NCI-H146 treated with DMSO at 0.1 percent for 48 hours (cell line): ENCODE measurements at regions not wholly inside any gene's neighbourhood (a gene's known extent, or its start where the extent isn't known, plus 50 kb on each side); places are given as distances from the start of the nearest gene placed in this dataset.

Experiments used
- DNase-seq: peaks from one replicate; lab custom pipeline; 2025; ENCODE audit not compliant: unreplicated experiment; lab: John Stamatoyannopoulos, UW

- peak; percentile 31 for DNase-seq
Measured at GRCh38 chr3:30259730-30260129, 346.7 kb upstream of the TGFBR2 start.

GRCh38 chr3:30260762-30261161 is 345.6 kb upstream of the TGFBR2 start:
- DNase-seq = no peak

GRCh38 chr3:30263238-30263924 is 343.0 kb upstream of the TGFBR2 start:
- no peak for DNase-seq

- no peak for DNase-seq
Measured at GRCh38 chr3:30263925-30264313, 342.5 kb upstream of the TGFBR2 start.

- no peak for DNase-seq
Measured at GRCh38 chr3:30266524-30266923, 339.9 kb upstream of the TGFBR2 start.

- no peak for DNase-seq
Measured at GRCh38 chr3:30268288-30268687, 338.1 kb upstream of the TGFBR2 start.

- DNase-seq = no peak
Measured at GRCh38 chr3:30269751-30270445, 336.5 kb upstream of the TGFBR2 start.

GRCh38 chr3:30271781-30272180 is 334.6 kb upstream of the TGFBR2 start:
- DNase-seq = no peak

- no peak for DNase-seq
Measured at GRCh38 chr3:30273304-30274072, 332.9 kb upstream of the TGFBR2 start.

- DNase-seq = no peak
Measured at GRCh38 chr3:30277494-30277893, 328.9 kb upstream of the TGFBR2 start.

- no peak for DNase-seq
Measured at GRCh38 chr3:30281526-30281925, 324.9 kb upstream of the TGFBR2 start.

GRCh38 chr3:30282154-30282696 is 324.2 kb upstream of the TGFBR2 start:
- DNase-seq = no peak

- DNase-seq = no peak
Measured at GRCh38 chr3:30285188-30286006, 321.0 kb upstream of the TGFBR2 start.

GRCh38 chr3:30286007-30286669 is 320.3 kb upstream of the TGFBR2 start:
- DNase-seq = no peak

- no peak for DNase-seq
Measured at GRCh38 chr3:30286811-30287210, 319.6 kb upstream of the TGFBR2 start.

GRCh38 chr3:30288830-30289229 is 317.6 kb upstream of the TGFBR2 start:
- no peak for DNase-seq

GRCh38 chr3:30289324-30289723 is 317.1 kb upstream of the TGFBR2 start:
- no peak for DNase-seq

- DNase-seq = no peak
Measured at GRCh38 chr3:30289766-30290165, 316.6 kb upstream of the TGFBR2 start.

- DNase-seq = no peak
Measured at GRCh38 chr3:30290479-30290878, 315.9 kb upstream of the TGFBR2 start.

- DNase-seq = no peak
Measured at GRCh38 chr3:30292192-30292893, 314.1 kb upstream of the TGFBR2 start.
